Erythroblast (primary cell): ENCODE measurements at regions not wholly inside any gene's neighbourhood (a gene's known extent, or its start where the extent isn't known, plus 50 kb on each side); places are given as distances from the start of the nearest gene placed in this dataset.

Experiments
- GATA1 ChIP-seq: IDR thresholded peaks from 2 replicates; pipeline ENCODE4 v1.6.1; 2011; ENCODE audit warnings: low read depth, mild to moderate bottlenecking, control low read depth, low read length, moderate library complexity
- POLR2A ChIP-seq: IDR thresholded peaks from 2 replicates; pipeline ENCODE4 v1.6.1; 2011; ENCODE audit warnings: mild to moderate bottlenecking, low read length

- TF ChIP-seq POLR2A: no peak
- no peak for TF ChIP-seq GATA1
Measured at GRCh38 chr11:76296731-76297542, 84.0 kb downstream of the THAP12 start.
